Caco-2 (cell line): ENCODE measurements at regions not wholly inside any gene's neighbourhood (a gene's known extent, or its start where the extent isn't known, plus 50 kb on each side); places are given as distances from the start of the nearest gene placed in this dataset.

ENCODE experiments used
- BruUV-seq: library from RNA; stranded (reverse); fragments of 400-500 nt; replicated peaks from 2 replicates; lab custom pipeline; 2021; lab: Mats Ljungman, UMichigan
- CTCF ChIA-PET: fragments of 300-600 bp; sonication (Branson Sonifier 250); formaldehyde crosslinking; loops from one replicate; lab custom pipeline; 2022; ENCODE audit warnings: antibody characterized with exemption; lab: Charles Lee
- POLR2A ChIA-PET: fragments of 300-600 bp; sonication (Branson Sonifier 250); formaldehyde crosslinking; loops from one replicate; lab custom pipeline; 2022; ENCODE audit warnings: antibody characterized with exemption; lab: Charles Lee
- DNase-seq, 2 experiments: peaks; one replicate each; pipeline versions ENCODE4 v3.0.0 to v3.0.0-alpha.2; 2020 to 2022
- H3K27me3 ChIP-seq: replicated peaks from 2 replicates; pipeline ENCODE4 v1.6.0; 2011; ENCODE audit warnings: low read length; ENCODE audit not compliant: control insufficient read depth, insufficient read depth
- H3K36me3 ChIP-seq: 2 replicates; pipeline ENCODE4 v1.5.1; 2011; ENCODE audit warnings: low read length; ENCODE audit not compliant: control insufficient read depth, insufficient read depth
- H3K4me1 ChIP-seq: fragments of 250-450 bp; sonication (Bioruptor Pico); 2 replicates; pipeline ENCODE4 v1.5.1; 2020; ENCODE audit warnings: mild to moderate bottlenecking
- H3K4me3 ChIP-seq: 2 replicates; pipeline ENCODE4 v1.5.1; 2011; ENCODE audit warnings: low read depth, mild to moderate bottlenecking, control low read depth, low read length
- H3K9me3 ChIP-seq: fragments of 250-450 bp; sonication (Bioruptor Pico); 2 replicates; pipeline ENCODE4 v1.5.1; 2020; ENCODE audit warnings: mild to moderate bottlenecking, moderate library complexity
- H3K27ac Mint-ChIP-seq: one replicate; pipeline ENCODE4 v1.8.0; 2022; ENCODE audit warnings: mixed read lengths; ENCODE audit not compliant: unreplicated experiment
- H3K27me3 Mint-ChIP-seq: one replicate; pipeline ENCODE4 v1.8.0; 2022; ENCODE audit warnings: mixed read lengths; ENCODE audit not compliant: insufficient read depth, unreplicated experiment
- H3K36me3 Mint-ChIP-seq: one replicate; pipeline ENCODE4 v1.8.0; 2022; ENCODE audit warnings: mild to moderate bottlenecking, mixed read lengths; ENCODE audit not compliant: insufficient read depth, unreplicated experiment
- H3K4me1 Mint-ChIP-seq: one replicate; pipeline ENCODE4 v1.8.0; 2022; ENCODE audit warnings: low read depth, mixed read lengths; ENCODE audit not compliant: unreplicated experiment
- H3K4me3 Mint-ChIP-seq: one replicate; pipeline ENCODE4 v1.8.0; 2022; ENCODE audit warnings: mild to moderate bottlenecking, moderate library complexity, mixed read lengths; ENCODE audit not compliant: unreplicated experiment
- H3K9me3 Mint-ChIP-seq: one replicate; pipeline ENCODE4 v1.8.0; 2022; ENCODE audit warnings: mixed read lengths; ENCODE audit not compliant: unreplicated experiment
- intact Hi-C: fragments of 100-400 bp; cut with micrococcal nuclease; formaldehyde crosslinking; loops from one replicate; pipeline ENCODE4 v1.10.0; 2022; ENCODE audit not compliant: unreplicated experiment
- TF ChIP-seq, protein P1 (sequence below), 2 experiments: fragments of 200-600 bp in 1 of 2; IDR thresholded peaks; 1 replicate in 1 of 2; 2 replicates in 1 of 2; pipeline versions ENCODE4 v1.5.1 to v1.8.0; 2011 to 2022; ENCODE audit warnings: antibody characterized with exemption in 1 of 2, control low read depth in 1 of 2, inconsistent platforms in 1 of 2, low read depth in 1 of 2, low read length in 1 of 2, mild to moderate bottlenecking in 1 of 2, moderate library complexity in 1 of 2; ENCODE audit not compliant: insufficient read depth in 1 of 2, severe bottlenecking in 1 of 2, unreplicated experiment in 1 of 2

DNA sequence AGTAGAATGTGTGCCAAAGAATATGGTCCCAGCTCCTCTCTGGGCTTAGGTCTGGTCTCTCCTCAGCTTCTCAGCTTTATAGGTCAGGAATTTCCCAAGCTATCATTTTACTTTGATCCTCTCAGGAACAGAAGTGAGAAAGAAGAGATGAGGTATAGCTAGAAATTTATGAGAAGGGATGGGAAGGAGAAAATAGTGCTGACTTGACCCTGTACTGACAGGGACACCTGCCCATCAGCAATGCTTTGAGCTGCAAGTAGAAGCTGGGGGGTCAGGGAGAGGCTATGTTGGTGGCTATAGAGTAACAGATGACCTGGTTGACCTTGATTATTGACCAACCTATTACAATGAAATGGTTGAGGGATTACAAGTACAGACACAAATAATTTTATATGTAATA, 75.0 kb downstream of the XCL2 start:
- no peaks in the 10 kb centered on the region for H3K27me3 ChIP-seq
- Mint-ChIP-seq H3K27ac (no peak overlapping the region), H3K4me3 (no peak overlapping the region), H3K4me1 (peaks cover 36% of the 10 kb centered on the region), H3K36me3 (peaks cover 14% of the 10 kb centered on the region), H3K27me3 (no peaks in the 10 kb centered on the region), H3K9me3 (peaks cover 13% of the 10 kb centered on the region)
- ChIA-PET POLR2A (no interaction called here), CTCF (interaction anchor here (1.0 kb wide), 1 partner anchor 233 kb away, joined by 3 read pairs; no protein-coding TSS in a partner anchor)
- no peaks in the 10 kb centered on the region for H3K36me3 ChIP-seq
- TF ChIP-seq, protein P1, sequence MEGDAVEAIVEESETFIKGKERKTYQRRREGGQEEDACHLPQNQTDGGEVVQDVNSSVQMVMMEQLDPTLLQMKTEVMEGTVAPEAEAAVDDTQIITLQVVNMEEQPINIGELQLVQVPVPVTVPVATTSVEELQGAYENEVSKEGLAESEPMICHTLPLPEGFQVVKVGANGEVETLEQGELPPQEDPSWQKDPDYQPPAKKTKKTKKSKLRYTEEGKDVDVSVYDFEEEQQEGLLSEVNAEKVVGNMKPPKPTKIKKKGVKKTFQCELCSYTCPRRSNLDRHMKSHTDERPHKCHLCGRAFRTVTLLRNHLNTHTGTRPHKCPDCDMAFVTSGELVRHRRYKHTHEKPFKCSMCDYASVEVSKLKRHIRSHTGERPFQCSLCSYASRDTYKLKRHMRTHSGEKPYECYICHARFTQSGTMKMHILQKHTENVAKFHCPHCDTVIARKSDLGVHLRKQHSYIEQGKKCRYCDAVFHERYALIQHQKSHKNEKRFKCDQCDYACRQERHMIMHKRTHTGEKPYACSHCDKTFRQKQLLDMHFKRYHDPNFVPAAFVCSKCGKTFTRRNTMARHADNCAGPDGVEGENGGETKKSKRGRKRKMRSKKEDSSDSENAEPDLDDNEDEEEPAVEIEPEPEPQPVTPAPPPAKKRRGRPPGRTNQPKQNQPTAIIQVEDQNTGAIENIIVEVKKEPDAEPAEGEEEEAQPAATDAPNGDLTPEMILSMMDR (IDR thresholded peaks at IDR 0.05; ENCODE audit: insufficient read depth in 1 of 2, low read depth in 1 of 2, low read length in 1 of 2, severe bottlenecking in 1 of 2, unreplicated experiment in 1 of 2): no peak
- H3K9me3 ChIP-seq: peaks cover 2% of the 10 kb centered on the region
- peaks cover 28% of the 10 kb centered on the region for H3K4me1 ChIP-seq
- H3K4me3 ChIP-seq: no peak overlapping the region
- intact Hi-C loops: no loop called here
- no TSS peak for BruUV-seq
- no peak for DNase-seq

DNA sequence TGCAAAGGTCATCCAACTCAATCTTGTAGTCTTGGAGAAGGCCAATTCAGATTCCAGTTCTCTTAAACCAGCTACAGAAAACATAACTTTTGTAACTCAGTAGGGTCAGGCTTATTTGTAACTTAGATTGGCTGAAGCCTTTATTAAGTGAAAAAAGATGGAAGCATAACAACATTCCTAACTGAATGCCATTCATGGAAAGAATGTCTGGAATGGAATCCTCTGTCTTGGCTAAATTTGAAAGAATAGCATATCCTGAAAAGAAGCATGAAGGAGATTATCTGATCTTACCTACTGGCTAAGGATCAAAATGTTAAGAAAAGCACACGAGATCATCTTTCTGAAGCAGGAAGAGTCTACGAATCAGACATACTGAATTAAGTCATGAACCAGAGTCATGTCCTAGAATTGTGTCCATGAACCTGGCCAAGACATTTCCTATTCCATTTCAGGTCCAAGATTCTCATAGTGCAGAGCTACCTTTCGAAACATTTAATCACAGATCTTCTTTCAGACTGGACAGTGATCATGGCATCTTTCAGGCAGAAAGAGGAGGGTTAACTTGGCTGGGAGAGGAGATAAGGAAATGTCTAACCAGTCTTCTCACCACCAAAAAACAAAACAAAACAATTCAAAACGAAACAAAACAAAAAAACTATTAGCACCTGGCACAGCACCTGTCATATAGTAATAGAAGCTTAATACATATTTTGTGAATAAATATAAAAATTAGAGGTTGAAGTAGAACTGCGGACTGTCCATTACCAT, 75.6 kb downstream of the XCL2 start:
- H3K9me3 ChIP-seq: no peaks in the 10 kb centered on the region; the same call in 1 of the 2 replicates
- Mint-ChIP-seq H3K4me3 (no peak overlapping the region), H3K9me3 (peaks cover 7% of the 10 kb centered on the region), H3K27me3 (no peaks in the 10 kb centered on the region), H3K4me1 (peaks cover 36% of the 10 kb centered on the region), H3K27ac (no peak overlapping the region), H3K36me3 (peaks cover 11% of the 10 kb centered on the region)
- intact Hi-C loops: no loop called here
- POLR2A ChIA-PET: no interaction called here
- no peak for DNase-seq
- no peaks in the 10 kb centered on the region for H3K36me3 ChIP-seq
- TF ChIP-seq, protein P1 (IDR thresholded peaks at IDR 0.05; ENCODE audit: insufficient read depth in 1 of 2, low read depth in 1 of 2, low read length in 1 of 2, severe bottlenecking in 1 of 2, unreplicated experiment in 1 of 2): no peak
- no TSS peak for BruUV-seq
- CTCF ChIA-PET: interaction anchor here (1.0 kb wide), 1 partner anchor 233 kb away, joined by 3 read pairs; no protein-coding TSS in a partner anchor
- no peak overlapping the region for H3K4me3 ChIP-seq
- H3K4me1 ChIP-seq: peaks cover 28% of the 10 kb centered on the region
- no peaks in the 10 kb centered on the region for H3K27me3 ChIP-seq

DNA sequence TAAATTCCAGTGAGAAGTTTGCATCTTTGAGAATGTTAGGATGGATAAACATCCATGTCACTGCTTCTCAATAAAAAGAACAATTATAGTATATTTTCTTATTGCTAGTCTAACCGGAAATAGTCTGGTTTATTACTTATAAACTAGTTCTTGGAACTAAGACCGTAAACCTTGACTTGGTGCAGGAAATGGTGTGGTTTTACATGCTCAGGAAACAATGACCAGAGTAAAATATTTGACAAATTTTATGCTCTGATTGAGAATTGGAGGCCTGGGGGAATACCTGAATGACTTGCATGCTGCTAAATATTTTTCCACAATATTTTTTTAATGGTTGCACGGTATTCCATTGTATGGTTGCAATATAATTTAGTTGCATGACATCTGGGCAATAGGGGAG, 76.3 kb downstream of the XCL2 start:
- peaks cover 36% of the 10 kb centered on the region for H3K4me1 Mint-ChIP-seq
- no peaks in the 10 kb centered on the region for H3K27me3 Mint-ChIP-seq
- intact Hi-C loops: no loop called here

More for the DNA sequence above, 76.3 kb downstream of the XCL2 start:
- ChIA-PET POLR2A (no interaction called here), CTCF (no interaction called here)
- Histone ChIP-seq H3K27me3 (no peaks in the 10 kb centered on the region), H3K9me3 (no peaks in the 10 kb centered on the region), H3K4me3 (no peak overlapping the region), H3K36me3 (no peaks in the 10 kb centered on the region), H3K4me1 (peaks cover 28% of the 10 kb centered on the region)
- Mint-ChIP-seq H3K36me3 (peaks cover 5% of the 10 kb centered on the region), H3K9me3 (peaks cover 3% of the 10 kb centered on the region), H3K4me3 (no peak overlapping the region), H3K27ac (no peak overlapping the region)
- TF ChIP-seq, protein P1 (IDR thresholded peaks at IDR 0.05; ENCODE audit: insufficient read depth in 1 of 2, low read depth in 1 of 2, low read length in 1 of 2, severe bottlenecking in 1 of 2, unreplicated experiment in 1 of 2): no peak
- no peak for DNase-seq
- BruUV-seq: no TSS peak
